HEK293 (cell line): ENCODE measurements at regions not wholly inside any gene's neighbourhood (a gene's known extent, or its start where the extent isn't known, plus 50 kb on each side); places are given as distances from the start of the nearest gene placed in this dataset.

Source experiments
- CTCF ChIA-PET: fragments of 350-600 bp; formaldehyde crosslinking; extraction: SDS; loops from one replicate; lab custom pipeline; 2021; ENCODE audit warnings: antibody characterized with exemption; lab: Yijun Ruan, JAX
- POLR2A ChIA-PET: fragments of 300-600 bp; formaldehyde crosslinking; extraction: SDS; loops from one replicate; lab custom pipeline; 2020; ENCODE audit warnings: antibody characterized with exemption, inconsistent platforms; lab: Yijun Ruan, JAX
- H3K27ac ChIP-seq: fragments of 200-500 bp; sonication (Bioruptor generic); 2 replicates; pipeline ENCODE4 v1.5.1; 2014; ENCODE audit warnings: low read depth, low read length, control low read depth, inconsistent platforms; ENCODE audit errors: extremely low read depth
- H3K36me3 ChIP-seq, 2 experiments: fragments of 200-500 bp in 1 of 2; sonication (Bioruptor generic) in 1 of 2; 1 replicate in 1 of 2; 2 replicates in 1 of 2; pipeline ENCODE4 v1.5.1; 2014 to 2017; ENCODE audit warnings: inconsistent platforms in 2 of 2, low read length in 2 of 2; ENCODE audit not compliant: control insufficient read depth in 2 of 2, insufficient read depth in 1 of 2
- H3K4me1 ChIP-seq: fragments of 200-500 bp; sonication (Bioruptor generic); 2 replicates; pipeline ENCODE4 v1.5.1; 2014; ENCODE audit warnings: mild to moderate bottlenecking, low read length, inconsistent platforms; ENCODE audit not compliant: control insufficient read depth, insufficient read depth
- H3K4me3 ChIP-seq: 2 replicates; pipeline ENCODE4 v1.5.1; 2011; ENCODE audit warnings: low read depth, mild to moderate bottlenecking, control low read depth, low read length, moderate library complexity
- H3K9me3 ChIP-seq: fragments of 200-500 bp; sonication (Bioruptor generic); 2 replicates; pipeline ENCODE4 v1.5.1; 2014; ENCODE audit warnings: low read depth, low read length, inconsistent platforms; ENCODE audit not compliant: control insufficient read depth, insufficient read depth
- FEZF1 ChIP-seq: fragments of 450-650 bp; formaldehyde crosslinking; IDR thresholded peaks from 2 replicates; pipeline ENCODE4 v1.5.1; 2016; ENCODE audit warnings: missing biosample characterization, missing genetic modification characterization
- KLF16 ChIP-seq: fragments of 450-650 bp; formaldehyde crosslinking; IDR thresholded peaks from 2 replicates; pipeline ENCODE4 v1.5.1; 2017; ENCODE audit warnings: missing biosample characterization, missing genetic modification characterization
- PRDM10 ChIP-seq: fragments of 450-650 bp; formaldehyde crosslinking; IDR thresholded peaks from 2 replicates; pipeline ENCODE4 v1.5.1; 2016; ENCODE audit warnings: missing biosample characterization, missing genetic modification characterization
- PRDM2 ChIP-seq: fragments of 450-650 bp; formaldehyde crosslinking; IDR thresholded peaks from 2 replicates; pipeline ENCODE4 v1.5.1; 2016; ENCODE audit warnings: missing biosample characterization, missing genetic modification characterization, borderline replicate concordance
- SP3 ChIP-seq: fragments of 450-650 bp; formaldehyde crosslinking; IDR thresholded peaks from 2 replicates; pipeline ENCODE4 v1.5.1; 2016; ENCODE audit warnings: missing biosample characterization, missing genetic modification characterization
- WT1 ChIP-seq: fragments of 450-650 bp; formaldehyde crosslinking; IDR thresholded peaks from 2 replicates; pipeline ENCODE4 v1.5.1; 2016; ENCODE audit warnings: missing biosample characterization, missing genetic modification characterization
- ZBTB17 ChIP-seq: fragments of 450-650 bp; formaldehyde crosslinking; IDR thresholded peaks from 2 replicates; pipeline ENCODE4 v1.5.1; 2016; ENCODE audit warnings: missing biosample characterization, missing genetic modification characterization
- ZBTB21 ChIP-seq: fragments of 450-650 bp; formaldehyde crosslinking; IDR thresholded peaks from 2 replicates; pipeline ENCODE4 v1.5.1; 2017; ENCODE audit warnings: missing biosample characterization, missing genetic modification characterization
- ZBTB44 ChIP-seq: fragments of 450-650 bp; IDR thresholded peaks from 2 replicates; pipeline ENCODE4 v1.5.1; 2018; ENCODE audit warnings: missing biosample characterization, mild to moderate bottlenecking, missing genetic modification characterization
- ZIC2 ChIP-seq: fragments of 450-650 bp; formaldehyde crosslinking; IDR thresholded peaks from 2 replicates; pipeline ENCODE4 v1.5.1; 2016; ENCODE audit warnings: missing biosample characterization, missing genetic modification characterization
- ZNF112 ChIP-seq: fragments of 450-650 bp; formaldehyde crosslinking; IDR thresholded peaks from 2 replicates; pipeline ENCODE4 v1.5.0; 2017; ENCODE audit warnings: missing biosample characterization, missing genetic modification characterization
- ZNF121 ChIP-seq: fragments of 450-650 bp; formaldehyde crosslinking; IDR thresholded peaks from 2 replicates; pipeline ENCODE4 v1.5.1; 2016; ENCODE audit warnings: missing biosample characterization, missing genetic modification characterization
- ZNF146 ChIP-seq: fragments of 450-650 bp; formaldehyde crosslinking; IDR thresholded peaks from 2 replicates; pipeline ENCODE4 v1.5.1; 2016; ENCODE audit warnings: missing biosample characterization, missing genetic modification characterization
- ZNF202 ChIP-seq: fragments of 450-650 bp; formaldehyde crosslinking; IDR thresholded peaks from 2 replicates; pipeline ENCODE4 v1.5.1; 2016; ENCODE audit warnings: missing biosample characterization, missing genetic modification characterization, borderline replicate concordance
- ZNF214 ChIP-seq: fragments of 450-650 bp; formaldehyde crosslinking; IDR thresholded peaks from 2 replicates; pipeline ENCODE4 v1.5.1; 2017; ENCODE audit warnings: missing biosample characterization, mild to moderate bottlenecking, missing genetic modification characterization, borderline replicate concordance
- ZNF274 ChIP-seq, 2 experiments: fragments of 200-500 bp in 1 of 2; fragments of 450-650 bp in 1 of 2; sonication (Bioruptor generic) in 1 of 2; formaldehyde crosslinking in 1 of 2; IDR thresholded peaks; 2 replicates each; pipeline versions ENCODE4 v1.5.1 to v1.6.1; 2014 to 2016; ENCODE audit warnings: borderline replicate concordance in 1 of 2, inconsistent platforms in 1 of 2, low read length in 1 of 2, missing biosample characterization in 1 of 2, missing genetic modification characterization in 1 of 2
- ZNF324 ChIP-seq: fragments of 450-650 bp; formaldehyde crosslinking; IDR thresholded peaks from 2 replicates; pipeline ENCODE4 v1.5.1; 2016; ENCODE audit warnings: missing biosample characterization, missing genetic modification characterization
- ZNF544 ChIP-seq: fragments of 450-650 bp; formaldehyde crosslinking; IDR thresholded peaks from 2 replicates; pipeline ENCODE4 v1.5.0; 2017; ENCODE audit warnings: missing biosample characterization, missing genetic modification characterization
- ZNF571 ChIP-seq: fragments of 450-650 bp; formaldehyde crosslinking; IDR thresholded peaks from 2 replicates; pipeline ENCODE4 v1.5.0; 2017; ENCODE audit warnings: missing biosample characterization, missing genetic modification characterization
- ZNF626 ChIP-seq: fragments of 450-650 bp; sonication (Bioruptor Pico); formaldehyde crosslinking; IDR thresholded peaks from 2 replicates; pipeline ENCODE4 v1.5.1; 2018; ENCODE audit warnings: missing biosample characterization, missing genetic modification characterization, inconsistent platforms
- ZNF654 ChIP-seq: fragments of 450-650 bp; formaldehyde crosslinking; IDR thresholded peaks from 2 replicates; pipeline ENCODE4 v1.5.1; 2016; ENCODE audit warnings: low read depth, missing biosample characterization, missing genetic modification characterization
- ZNF692 ChIP-seq: fragments of 450-650 bp; formaldehyde crosslinking; IDR thresholded peaks from 2 replicates; pipeline ENCODE4 v1.5.1; 2016; ENCODE audit warnings: missing biosample characterization, missing genetic modification characterization

- no peak for TF ChIP-seq ZNF214
- no peak for TF ChIP-seq KLF16 (tag by site-specific recombination)
- TF ChIP-seq FEZF1 (tag by site-specific recombination), result no peak
- no peak for TF ChIP-seq ZBTB21 (tag by site-specific recombination)
- no peak for TF ChIP-seq PRDM2
- no peak for TF ChIP-seq ZNF274 (IDR thresholded peaks at IDR 0.05; ENCODE audit: low read length)
- TF ChIP-seq ZNF274 (tag by site-specific recombination; IDR thresholded peaks at IDR 0.05; ENCODE audit: borderline replicate concordance), result no peak
- TF ChIP-seq ZIC2, result peak; percentile 97
- no peak for TF ChIP-seq ZBTB44
- TF ChIP-seq PRDM10 (tag by site-specific recombination), result peak; percentile 74
These were observed 122.7 kb downstream of the SLC38A6 start (continued) for GRCh38 chr14:61103541-61104339.

GRCh38 chr14:61102549-61103466 is 121.8 kb downstream of the SLC38A6 start:
- Histone ChIP-seq H3K9me3 (no peaks in the 10 kb centered on the region), H3K27ac (no peak overlapping the region), H3K4me1 (no peaks in the 10 kb centered on the region), H3K36me3 (no peaks in the 10 kb centered on the region), H3K4me3 (no peak overlapping the region)
- POLR2A ChIA-PET, result no interaction called here
- CTCF ChIA-PET, result interaction anchor here (0.6 kb wide), 1 partner anchor 753 kb away, joined by 3 read pairs; no protein-coding TSS in a partner anchor
- no peak for TF ChIP-seq WT1 (tag by site-specific recombination)
- no peak for TF ChIP-seq ZNF324 (tag by site-specific recombination)
- TF ChIP-seq ZNF544 (tag by site-specific recombination), result no peak
- TF ChIP-seq ZNF202, result no peak
- no peak for TF ChIP-seq ZNF146 (tag by site-specific recombination)
- TF ChIP-seq ZNF626, result no peak
- TF ChIP-seq SP3 (tag by site-specific recombination), result no peak
- no peak for TF ChIP-seq ZNF571 (tag by site-specific recombination)
- no peak for TF ChIP-seq ZNF112
- TF ChIP-seq ZNF692 (tag by site-specific recombination), result no peak
- TF ChIP-seq ZNF121 (tag by site-specific recombination), result no peak
- no peak for TF ChIP-seq ZBTB17 (tag by site-specific recombination)
- no peak for TF ChIP-seq ZNF654 (tag by site-specific recombination)
